NT2/D1 (cell line): ENCODE measurements at regions not wholly inside any gene's neighbourhood (a gene's known extent, or its start where the extent isn't known, plus 50 kb on each side); places are given as distances from the start of the nearest gene placed in this dataset.

ENCODE experiments used
- YY1 ChIP-seq: IDR thresholded peaks from 2 replicates; pipeline ENCODE4 v1.6.1; 2011; ENCODE audit not compliant: insufficient read length, insufficient read depth
- ZNF274 ChIP-seq: IDR thresholded peaks from 2 replicates; pipeline ENCODE4 v1.6.1; 2011; ENCODE audit warnings: mild to moderate bottlenecking, low read depth, low read length

DNA sequence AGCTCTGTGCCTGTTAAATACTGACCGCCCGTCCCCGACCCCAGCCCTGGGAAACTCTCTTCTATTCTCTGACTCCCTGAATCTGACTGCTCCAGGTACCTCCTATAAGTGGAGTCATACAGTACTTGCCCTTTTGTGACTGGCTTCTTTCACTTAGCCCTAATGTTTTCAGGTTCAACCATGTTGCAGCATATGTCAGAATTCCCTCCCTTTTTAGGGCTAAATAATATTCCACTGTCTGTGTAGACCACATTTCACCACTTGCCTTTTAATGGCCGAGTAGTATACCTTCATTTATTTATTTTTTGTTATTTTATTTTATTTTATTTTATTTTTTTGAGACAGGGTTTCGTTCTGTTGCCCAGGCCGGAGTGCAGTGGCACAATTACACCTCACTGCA lies 96.1 kb upstream of the SLC22A11 start:
- TF ChIP-seq YY1 (no peak), ZNF274 (no peak)
